Occipital lobe (tissue), 1 donor: ENCODE measurements at regions not wholly inside any gene's neighbourhood (a gene's known extent, or its start where the extent isn't known, plus 50 kb on each side); places are given as distances from the start of the nearest gene placed in this dataset.

ENCODE experiments used
- DNase-seq: peaks from one replicate; lab custom pipeline; 2025; lab: John Stamatoyannopoulos, UW

- no peak for DNase-seq
Observed at GRCh38 chr7:437329-438251, 82.1 kb downstream of the PDGFA start.

- DNase-seq = no peak
Observed at GRCh38 chr7:438361-438760, 81.3 kb downstream of the PDGFA start.

GRCh38 chr7:438916-439315, 80.7 kb downstream of the PDGFA start:
- DNase-seq = no peak

- DNase-seq = no peak
Observed at GRCh38 chr7:440059-440749, 79.4 kb downstream of the PDGFA start.

GRCh38 chr7:441684-442421, 77.8 kb downstream of the PDGFA start:
- no peak for DNase-seq

- no peak for DNase-seq
Observed at GRCh38 chr7:442457-442856, 77.2 kb downstream of the PDGFA start.

- DNase-seq = no peak
Observed at GRCh38 chr7:443279-443833, 76.3 kb downstream of the PDGFA start.

GRCh38 chr7:444606-445005, 75.0 kb downstream of the PDGFA start:
- no peak for DNase-seq

- no peak for DNase-seq
Observed at GRCh38 chr7:445020-445419, 74.6 kb downstream of the PDGFA start.

- DNase-seq = no peak
Observed at GRCh38 chr7:445563-446288, 73.9 kb downstream of the PDGFA start.

GRCh38 chr7:446289-446935, 73.2 kb downstream of the PDGFA start:
- DNase-seq = no peak
